Transverse colon (tissue), 4 donors: ENCODE measurements at regions not wholly inside any gene's neighbourhood (a gene's known extent, or its start where the extent isn't known, plus 50 kb on each side); places are given as distances from the start of the nearest gene placed in this dataset.

Experiments
- DNase-seq: peaks from one replicate; pipeline ENCODE4 v3.0.0-alpha.2; 2019
- H3K27ac ChIP-seq, 4 donors: fragments of 200-600 bp; sonication (generic); 2 replicates each; pipeline ENCODE4 v1.5.1; 2016 to 2018; ENCODE audit warnings: inconsistent platforms in 4 of 4
- H3K27me3 ChIP-seq: fragments of 200-600 bp; sonication (generic); 2 replicates; pipeline ENCODE4 v1.5.1; 2017; ENCODE audit warnings: inconsistent platforms
- H3K36me3 ChIP-seq, 4 donors: fragments of 200-600 bp; sonication (generic); 2 replicates each; pipeline ENCODE4 v1.5.1; 2017 to 2019; ENCODE audit warnings: inconsistent platforms in 4 of 4
- H3K4me1 ChIP-seq, 4 donors: fragments of 200-600 bp; sonication (generic); 2 replicates each; pipeline ENCODE4 v1.5.1; 2017 to 2020; ENCODE audit warnings: inconsistent platforms in 4 of 4
- H3K4me3 ChIP-seq, 4 donors: fragments of 200-600 bp; sonication (generic); 1 replicate in 1 of 4; 2 replicates in 3 of 4; pipeline versions ENCODE4 v1.5.1 to v1.6.1; 2017 to 2019; ENCODE audit warnings: inconsistent platforms in 4 of 4
- H3K9me3 ChIP-seq, 2 donors: fragments of 200-600 bp; sonication (generic); 2 replicates each; pipeline ENCODE4 v1.5.1; 2017 to 2019; ENCODE audit warnings: inconsistent platforms in 2 of 2
- EP300 ChIP-seq: sonication (generic); formaldehyde crosslinking; IDR thresholded peaks from one replicate; pipeline ENCODE4 v1.6.1; 2017; ENCODE audit warnings: antibody characterized with exemption, low read depth
- POLR2A ChIP-seq: fragments of 450-650 bp; IDR thresholded peaks from one replicate; pipeline ENCODE4 v1.6.1; 2016; ENCODE audit warnings: antibody characterized with exemption, mild to moderate bottlenecking, moderate library complexity
- POLR2AphosphoS5 ChIP-seq, 3 donors: sonication (generic); formaldehyde crosslinking; IDR thresholded peaks; one replicate each; pipeline ENCODE4 v1.6.1; 2016; ENCODE audit warnings: antibody characterized with exemption in 3 of 3
- WGBS, 2 donors: methylation state at CpG; one replicate each; pipeline ENCODE4 v1.1.5; 2018; ENCODE audit warnings: low coverage in 1 of 2; 5-methylcytosine and 5-hydroxymethylcytosine counted together
- in situ Hi-C, 4 donors: fragments of 200-750 bp; cut with MboI; loops; one replicate each; pipeline versions ENCODE4 v1.15.0 to v1.15.1; 2017; ENCODE audit warnings: low sequenced_read_pairs in 3 of 4, low pct_ligation_motif_present in 1 of 4, low pct_unique_long_range_greater_than_20kb in 1 of 4
- intact Hi-C: fragments of 100-400 bp; cut with DNase I; formaldehyde crosslinking; loops from one replicate; pipeline ENCODE4 v1.15.1; 2023; ENCODE audit warnings: low total_unique reads
- TF ChIP-seq, protein P1 (sequence below), 5 experiments: fragments of 200-600 bp in 3 of 5; fragments of 450-650 bp in 2 of 5; sonication (generic) in 3 of 5; IDR thresholded peaks; 1 replicate in 2 of 5; 2 replicates in 3 of 5; pipeline ENCODE4 v1.5.1; 2016 to 2017; ENCODE audit warnings: antibody characterized with exemption in 5 of 5, inconsistent platforms in 3 of 5, mild to moderate bottlenecking in 2 of 5, moderate library complexity in 1 of 5

GRCh38 chr6:26183581-26184366 is 96.5 kb downstream of the HFE start:
- peak overlapping the region; percentile 86 to 93 (median 90) for H3K27ac ChIP-seq
- DNase-seq: peak; percentile 68
- no peaks in the 10 kb centered on the region for H3K9me3 ChIP-seq
- H3K4me1 ChIP-seq: peaks cover 0 to 28% (median 11%) of the 10 kb centered on the region in 4 donors
- 0 to 2% methylated on average over 6 to 36 of the region's 36 CpGs for WGBS, 2 donors
- no peaks in the 10 kb centered on the region for H3K36me3 ChIP-seq
- H3K4me3 ChIP-seq: peak overlapping the region; percentile 15 to 58 (median 44)
- in situ Hi-C loops (loop anchor here in 1 of 4 donors (25.0 kb wide), 1 partner anchor 954 kb away; a partner anchor contains a TSS), intact Hi-C loops (no loop called here)
- H3K27me3 ChIP-seq: no peaks in the 10 kb centered on the region
- TF ChIP-seq, protein P1, sequence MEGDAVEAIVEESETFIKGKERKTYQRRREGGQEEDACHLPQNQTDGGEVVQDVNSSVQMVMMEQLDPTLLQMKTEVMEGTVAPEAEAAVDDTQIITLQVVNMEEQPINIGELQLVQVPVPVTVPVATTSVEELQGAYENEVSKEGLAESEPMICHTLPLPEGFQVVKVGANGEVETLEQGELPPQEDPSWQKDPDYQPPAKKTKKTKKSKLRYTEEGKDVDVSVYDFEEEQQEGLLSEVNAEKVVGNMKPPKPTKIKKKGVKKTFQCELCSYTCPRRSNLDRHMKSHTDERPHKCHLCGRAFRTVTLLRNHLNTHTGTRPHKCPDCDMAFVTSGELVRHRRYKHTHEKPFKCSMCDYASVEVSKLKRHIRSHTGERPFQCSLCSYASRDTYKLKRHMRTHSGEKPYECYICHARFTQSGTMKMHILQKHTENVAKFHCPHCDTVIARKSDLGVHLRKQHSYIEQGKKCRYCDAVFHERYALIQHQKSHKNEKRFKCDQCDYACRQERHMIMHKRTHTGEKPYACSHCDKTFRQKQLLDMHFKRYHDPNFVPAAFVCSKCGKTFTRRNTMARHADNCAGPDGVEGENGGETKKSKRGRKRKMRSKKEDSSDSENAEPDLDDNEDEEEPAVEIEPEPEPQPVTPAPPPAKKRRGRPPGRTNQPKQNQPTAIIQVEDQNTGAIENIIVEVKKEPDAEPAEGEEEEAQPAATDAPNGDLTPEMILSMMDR (IDR thresholded peaks at IDR 0.05): no peak
- TF ChIP-seq EP300 (no peak), POLR2AphosphoS5 (IDR thresholded peaks at IDR 0.05) (peak; percentile 94 to 99 (median 98)), POLR2A (peak; percentile 93)

DNA sequence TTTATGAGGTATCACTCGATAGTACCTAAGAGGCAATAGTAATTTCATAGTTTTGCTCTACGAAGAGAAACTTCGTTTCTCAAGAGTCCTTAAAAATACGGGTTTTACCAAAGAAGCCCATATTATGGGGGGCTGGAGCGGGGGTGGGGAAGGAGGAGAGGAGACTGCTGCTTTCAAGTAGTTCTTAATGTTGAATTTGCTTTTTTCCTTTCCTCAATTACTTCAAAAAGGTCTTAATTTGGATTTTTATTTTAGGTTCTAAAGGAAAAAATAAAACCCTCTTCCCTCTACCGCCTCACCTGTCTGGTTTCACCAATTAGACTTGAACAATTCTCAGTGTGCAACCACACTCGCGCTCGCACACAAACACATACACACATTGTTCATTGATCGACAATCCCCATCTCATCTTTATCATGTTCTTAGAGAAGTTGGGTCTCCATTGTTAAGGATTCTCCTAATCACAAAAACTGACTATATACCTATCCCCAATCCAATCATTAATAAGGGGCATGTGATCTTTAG is 97.2 kb downstream of the HFE start:
- 53 to 57% methylated on average over 10 of the region's 10 CpGs for WGBS, 2 donors
- intact Hi-C loops (no loop called here), in situ Hi-C loops (loop anchor here in 1 of 4 donors (25.0 kb wide), 1 partner anchor 953 kb away; a partner anchor contains a TSS)
- DNase-seq: no peak
- H3K9me3 ChIP-seq: no peaks in the 10 kb centered on the region
- H3K27me3 ChIP-seq: no peaks in the 10 kb centered on the region
- H3K4me1 ChIP-seq: peaks cover 0 to 30% (median 11%) of the 10 kb centered on the region in 4 donors
- peak overlapping the region; percentile 86 to 93 (median 90) for H3K27ac ChIP-seq
- TF ChIP-seq, protein P1 (IDR thresholded peaks at IDR 0.05): no peak
- TF ChIP-seq POLR2AphosphoS5 (IDR thresholded peaks at IDR 0.05) (no peak), EP300 (no peak), POLR2A (no peak)
- H3K36me3 ChIP-seq: no peaks in the 10 kb centered on the region
- peak overlapping the region in 3 of 4 donors; percentile 41 to 58 (median 48) for H3K4me3 ChIP-seq

GRCh38 chr6:26185004-26185403 is 97.8 kb downstream of the HFE start:
- H3K27me3 ChIP-seq: no peaks in the 10 kb centered on the region
- no peak for DNase-seq
- H3K36me3 ChIP-seq: no peaks in the 10 kb centered on the region
- WGBS, 2 donors: 82 to 88% methylated on average over 2 of the region's 2 CpGs
- H3K4me3 ChIP-seq: no peak overlapping the region
- TF ChIP-seq POLR2AphosphoS5 (IDR thresholded peaks at IDR 0.05) (no peak), POLR2A (no peak), EP300 (no peak)
- TF ChIP-seq, protein P1 (IDR thresholded peaks at IDR 0.05): no peak
- H3K4me1 ChIP-seq: peaks cover 0 to 32% (median 11%) of the 10 kb centered on the region in 4 donors
- H3K27ac ChIP-seq: peak overlapping the region in 2 of 4 donors; percentile 88 to 93
- in situ Hi-C loops (loop anchor here in 1 of 4 donors (25.0 kb wide), 1 partner anchor 952 kb away; a partner anchor contains a TSS), intact Hi-C loops (no loop called here)
- H3K9me3 ChIP-seq: no peaks in the 10 kb centered on the region

DNA sequence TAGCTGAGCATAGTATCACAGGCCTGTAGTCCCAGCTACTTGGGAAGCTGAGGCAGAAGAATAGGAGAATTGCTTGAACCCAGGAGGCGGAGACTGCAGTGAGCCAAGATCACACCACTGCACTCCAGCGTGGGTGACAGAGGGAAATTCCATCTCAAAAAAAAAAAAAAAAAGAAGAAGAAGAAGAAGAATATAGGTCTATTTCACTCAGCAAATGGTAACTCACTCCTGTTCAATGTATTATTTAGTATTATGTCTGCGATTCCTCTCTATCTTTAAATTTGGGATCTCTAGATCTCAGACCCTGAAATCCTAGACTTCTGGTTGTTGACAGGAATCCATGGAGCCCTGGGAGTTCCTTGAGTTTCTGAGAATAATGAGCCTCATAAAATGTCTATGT is 98.6 kb downstream of the HFE start:
- 86 to 94% methylated on average over 1 to 3 of the region's 3 CpGs for WGBS, 2 donors

More for the DNA sequence above, 98.6 kb downstream of the HFE start:
- Histone ChIP-seq H3K9me3 (no peaks in the 10 kb centered on the region), H3K36me3 (no peaks in the 10 kb centered on the region), H3K4me1 (peaks cover 0 to 32% (median 11%) of the 10 kb centered on the region in 4 donors), H3K27me3 (no peaks in the 10 kb centered on the region), H3K4me3 (no peak overlapping the region), H3K27ac (no peak overlapping the region)
- TF ChIP-seq, protein P1 (IDR thresholded peaks at IDR 0.05): no peak
- no peak for DNase-seq
- in situ Hi-C loops: loop anchor here in 1 of 4 donors (25.0 kb wide), 1 partner anchor 951 kb away; a partner anchor contains a TSS
- intact Hi-C loops: no loop called here
